ENCODE measurements at regions not wholly inside any gene's neighbourhood (a gene's known extent, or its start where the extent isn't known, plus 50 kb on each side); places are given as distances from the start of the nearest gene placed in this dataset.

DNA sequence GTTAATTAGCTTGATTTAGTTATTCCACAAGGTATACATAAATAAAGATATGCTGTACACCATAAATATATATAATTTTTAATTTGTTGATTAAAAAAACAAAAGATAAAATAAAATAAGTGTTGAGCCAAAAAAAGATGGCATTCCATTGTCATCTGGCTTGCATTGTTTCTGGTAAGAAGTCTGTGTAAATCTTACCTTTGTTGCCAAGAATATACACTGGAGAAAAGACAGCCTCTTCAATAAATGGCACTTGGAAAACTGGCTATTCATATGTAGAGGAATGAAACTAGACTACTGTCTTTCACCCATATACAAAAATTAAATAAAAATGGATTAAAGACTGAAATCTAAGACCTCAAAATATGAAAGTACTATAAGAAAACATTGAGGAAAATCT is 196.5 kb downstream of the IER5 start:
- TF ChIP-seq, protein P1, sequence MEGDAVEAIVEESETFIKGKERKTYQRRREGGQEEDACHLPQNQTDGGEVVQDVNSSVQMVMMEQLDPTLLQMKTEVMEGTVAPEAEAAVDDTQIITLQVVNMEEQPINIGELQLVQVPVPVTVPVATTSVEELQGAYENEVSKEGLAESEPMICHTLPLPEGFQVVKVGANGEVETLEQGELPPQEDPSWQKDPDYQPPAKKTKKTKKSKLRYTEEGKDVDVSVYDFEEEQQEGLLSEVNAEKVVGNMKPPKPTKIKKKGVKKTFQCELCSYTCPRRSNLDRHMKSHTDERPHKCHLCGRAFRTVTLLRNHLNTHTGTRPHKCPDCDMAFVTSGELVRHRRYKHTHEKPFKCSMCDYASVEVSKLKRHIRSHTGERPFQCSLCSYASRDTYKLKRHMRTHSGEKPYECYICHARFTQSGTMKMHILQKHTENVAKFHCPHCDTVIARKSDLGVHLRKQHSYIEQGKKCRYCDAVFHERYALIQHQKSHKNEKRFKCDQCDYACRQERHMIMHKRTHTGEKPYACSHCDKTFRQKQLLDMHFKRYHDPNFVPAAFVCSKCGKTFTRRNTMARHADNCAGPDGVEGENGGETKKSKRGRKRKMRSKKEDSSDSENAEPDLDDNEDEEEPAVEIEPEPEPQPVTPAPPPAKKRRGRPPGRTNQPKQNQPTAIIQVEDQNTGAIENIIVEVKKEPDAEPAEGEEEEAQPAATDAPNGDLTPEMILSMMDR (IDR thresholded peaks at IDR 0.05; ENCODE audit: control extremely low read depth, extremely low read depth, low read depth, missing control alignments): no peak
- POLR2A ChIA-PET: no interaction called here
- DNase-seq (ENCODE audit: extremely low spot score): no peak
- CTCF ChIA-PET: no interaction called here

DNA sequence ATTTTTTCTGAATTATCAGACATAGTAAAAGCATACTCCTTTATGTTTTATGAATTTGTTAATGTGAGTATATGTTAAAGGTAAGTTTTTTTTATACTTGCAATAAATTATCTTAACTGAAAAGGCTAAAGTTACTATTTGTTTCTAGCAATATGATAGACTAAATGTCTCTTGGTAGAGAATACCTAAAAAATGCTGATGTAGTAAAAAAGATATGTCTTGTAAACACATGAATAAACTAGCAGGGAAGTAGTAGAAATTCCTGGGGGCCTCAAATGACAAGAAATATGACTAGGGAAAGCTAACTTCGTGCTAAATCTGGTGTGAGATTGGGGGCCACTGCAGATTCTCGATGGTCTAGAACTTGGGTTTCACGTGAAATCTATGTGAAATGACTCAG is 188.1 kb upstream of the CACNA1E start:
- no peak for DNase-seq (ENCODE audit: extremely low spot score)
- TF ChIP-seq, protein P1 (IDR thresholded peaks at IDR 0.05; ENCODE audit: control extremely low read depth, extremely low read depth, low read depth, missing control alignments): no peak
- ChIA-PET CTCF (no interaction called here), POLR2A (no interaction called here)

DNA sequence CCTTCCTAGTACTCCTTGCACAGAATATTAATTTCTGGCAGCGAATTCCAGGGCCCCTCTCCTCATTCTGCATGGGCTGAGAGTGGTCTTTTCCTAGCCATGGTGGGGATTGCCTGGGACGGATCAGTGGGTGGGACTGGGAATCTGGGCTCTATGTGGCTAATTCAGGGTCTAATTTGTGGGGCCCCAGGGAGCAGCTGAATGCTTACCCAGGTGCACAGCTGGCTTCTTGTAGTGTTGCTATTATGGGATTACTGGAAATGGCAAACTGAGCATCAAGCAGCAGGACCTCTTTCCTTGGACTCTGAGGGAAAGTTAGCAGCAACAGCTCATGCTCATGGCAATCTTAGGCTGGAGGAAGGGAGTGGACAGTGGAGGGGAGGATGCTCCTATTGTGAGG is 187.1 kb upstream of the CACNA1E start:
- ChIA-PET CTCF (no interaction called here), POLR2A (no interaction called here)
- TF ChIP-seq, protein P1 (IDR thresholded peaks at IDR 0.05; ENCODE audit: control extremely low read depth, extremely low read depth, low read depth, missing control alignments): no peak

DNA sequence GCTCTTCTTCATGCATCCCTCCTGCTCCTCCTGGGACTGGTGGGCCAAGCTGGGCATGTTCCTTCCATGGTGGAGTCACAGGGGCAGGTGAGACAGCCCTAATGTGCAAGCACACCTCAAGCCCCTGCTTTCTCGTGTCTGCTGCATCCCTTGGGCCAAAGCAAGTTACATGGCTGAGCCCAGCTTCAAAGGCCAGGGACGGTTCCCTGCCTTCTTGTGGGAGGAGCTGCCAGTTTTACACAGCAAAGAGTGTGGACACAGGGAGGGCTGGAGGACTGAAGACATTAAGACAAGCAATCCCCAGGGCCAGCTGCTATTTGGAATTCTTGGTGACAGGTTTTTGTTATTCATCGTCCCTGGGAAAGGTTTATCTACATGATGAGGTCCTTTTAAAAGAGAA is 175.2 kb upstream of the CACNA1E start:
- ChIA-PET CTCF (interaction anchor here (1.1 to 1.5 kb wide), 2 partner anchors 9 to 13 kb away, joined by 3 read pairs; no protein-coding TSS in a partner anchor), POLR2A (no interaction called here)
- DNase-seq (ENCODE audit: extremely low spot score): no peak
- TF ChIP-seq, protein P1 (IDR thresholded peaks at IDR 0.05; ENCODE audit: control extremely low read depth, extremely low read depth, low read depth, missing control alignments): no peak

More for the DNA sequence above, 187.1 kb upstream of the CACNA1E start:
- DNase-seq (ENCODE audit: extremely low spot score): no peak

DNA sequence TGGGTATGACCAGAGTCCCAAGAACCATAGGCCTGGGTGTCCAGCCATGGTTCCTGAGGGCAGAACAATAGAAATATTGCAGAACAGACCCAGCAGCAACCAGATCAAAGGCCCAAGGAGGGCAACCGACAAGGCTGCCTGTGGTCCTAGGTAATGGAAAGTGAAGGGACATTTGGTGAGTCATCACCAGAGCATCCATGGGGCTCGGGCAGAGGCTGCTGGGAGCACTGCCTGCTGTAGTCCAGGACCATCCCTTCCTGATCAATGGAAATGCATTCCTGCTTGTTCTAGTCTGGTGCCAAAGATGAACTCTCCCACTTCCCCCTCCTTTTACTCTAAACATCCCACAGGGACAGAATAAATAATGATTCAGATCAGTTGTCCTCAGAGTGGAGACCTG is 172.8 kb upstream of the CACNA1E start:
- TF ChIP-seq, protein P1 (IDR thresholded peaks at IDR 0.05; ENCODE audit: control extremely low read depth, extremely low read depth, low read depth, missing control alignments): no peak

DNA sequence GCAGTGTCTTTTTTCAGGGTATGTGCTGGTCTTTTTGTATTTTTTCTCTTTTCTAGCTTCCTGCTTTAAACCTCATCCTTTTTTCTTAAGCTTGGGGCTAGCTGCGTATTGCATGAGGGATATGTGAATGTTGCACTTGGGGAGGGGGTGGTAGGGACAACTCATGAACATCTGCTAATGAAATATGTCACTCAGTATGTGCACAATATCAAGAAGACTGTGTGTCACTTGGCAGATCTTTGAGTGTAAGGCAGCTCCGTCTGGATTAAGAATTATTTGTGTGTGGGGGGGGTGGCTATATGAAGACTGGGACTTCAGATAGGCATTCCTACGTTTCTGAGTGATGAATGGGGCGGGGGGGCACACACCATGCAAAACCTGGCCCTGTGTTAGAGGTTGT is 170.4 kb upstream of the CACNA1E start:
- DNase-seq (ENCODE audit: extremely low spot score): no peak
- CTCF ChIA-PET: interaction anchor here (1.4 kb wide), 1 partner anchor 16 kb away, joined by 6 read pairs; no protein-coding TSS in a partner anchor

More for the DNA sequence above, 172.8 kb upstream of the CACNA1E start:
- DNase-seq (ENCODE audit: extremely low spot score): no peak
- ChIA-PET POLR2A (no interaction called here), CTCF (no interaction called here)

More for the DNA sequence above, 170.4 kb upstream of the CACNA1E start:
- POLR2A ChIA-PET: no interaction called here
- TF ChIP-seq, protein P1 (IDR thresholded peaks at IDR 0.05; ENCODE audit: control extremely low read depth, extremely low read depth, low read depth, missing control alignments): no peak
